Ascending aorta (tissue), 2 donors: ENCODE measurements at regions not wholly inside any gene's neighbourhood (a gene's known extent, or its start where the extent isn't known, plus 50 kb on each side); places are given as distances from the start of the nearest gene placed in this dataset.

Experiments
- DNase-seq, 2 donors: peaks; one replicate each; pipeline ENCODE4 v3.0.0-alpha.2; 2019; ENCODE audit warnings: low spot score in 2 of 2
- H3K27ac ChIP-seq, 2 donors: fragments of 200-600 bp; sonication (generic); one replicate each; pipeline ENCODE4 v1.5.1; 2016 to 2017; ENCODE audit warnings: mild to moderate bottlenecking in 1 of 2
- H3K27me3 ChIP-seq: fragments of 200-600 bp; sonication (generic); one replicate; pipeline ENCODE4 v1.5.1; 2017
- H3K36me3 ChIP-seq, 2 donors: fragments of 200-600 bp; sonication (generic); one replicate each; pipeline ENCODE4 v1.5.1; 2016
- H3K4me1 ChIP-seq, 2 donors: fragments of 200-600 bp; sonication (generic); one replicate each; pipeline ENCODE4 v1.5.1; 2016 to 2017; ENCODE audit warnings: mild to moderate bottlenecking in 1 of 2
- H3K4me3 ChIP-seq, 2 donors: fragments of 200-600 bp; sonication (generic); one replicate each; pipeline ENCODE4 v1.5.1; 2016 to 2017; ENCODE audit warnings: mild to moderate bottlenecking in 1 of 2
- H3K9me3 ChIP-seq, 2 donors: fragments of 200-600 bp; sonication (generic); one replicate each; pipeline ENCODE4 v1.5.1; 2016
- intact Hi-C: fragments of 100-400 bp; cut with DNase I; formaldehyde crosslinking; loops from one replicate; pipeline ENCODE4 v1.15.1; 2023
- TF ChIP-seq, protein P1 (sequence below), 3 experiments: fragments of 200-600 bp in 2 of 3; fragments of 450-650 bp in 1 of 3; sonication (generic) in 2 of 3; IDR thresholded peaks; one replicate each; pipeline ENCODE4 v1.5.1; 2016 to 2019; ENCODE audit warnings: antibody characterized with exemption in 3 of 3, mild to moderate bottlenecking in 1 of 3, moderate library complexity in 1 of 3

DNA sequence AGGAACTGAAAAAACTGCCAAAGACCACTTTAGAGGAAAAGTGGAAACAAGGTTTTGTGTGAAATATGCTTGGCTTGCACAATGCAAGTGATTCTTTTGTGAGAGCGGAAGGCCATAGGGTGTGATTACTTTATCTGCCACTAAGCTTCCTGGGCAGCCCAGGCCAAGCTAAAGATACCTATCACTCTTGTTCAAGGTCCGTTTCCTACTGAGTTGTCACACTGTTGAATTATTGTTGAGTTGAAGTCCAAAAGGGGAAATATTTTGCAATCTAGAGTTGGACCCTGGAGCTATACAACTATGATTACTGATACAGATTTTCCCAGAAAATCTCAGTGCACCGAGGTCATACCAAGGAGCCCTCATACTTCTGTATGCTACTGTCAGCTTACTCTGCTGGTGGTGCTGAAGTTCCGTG, 72.7 kb upstream of the CTAGE1 start:
- no peak for DNase-seq
- Histone ChIP-seq H3K36me3 (no peaks in the 10 kb centered on the region), H3K4me1 (peaks cover 5 to 23% of the 10 kb centered on the region in 2 donors), H3K27me3 (no peaks in the 10 kb centered on the region), H3K4me3 (no peak overlapping the region), H3K27ac (no peak overlapping the region), H3K9me3 (no peaks in the 10 kb centered on the region)
- intact Hi-C loops = loop anchor here (5.0 kb wide), 1 partner anchor 67 kb away; no protein-coding TSS in a partner anchor
- TF ChIP-seq, protein P1, sequence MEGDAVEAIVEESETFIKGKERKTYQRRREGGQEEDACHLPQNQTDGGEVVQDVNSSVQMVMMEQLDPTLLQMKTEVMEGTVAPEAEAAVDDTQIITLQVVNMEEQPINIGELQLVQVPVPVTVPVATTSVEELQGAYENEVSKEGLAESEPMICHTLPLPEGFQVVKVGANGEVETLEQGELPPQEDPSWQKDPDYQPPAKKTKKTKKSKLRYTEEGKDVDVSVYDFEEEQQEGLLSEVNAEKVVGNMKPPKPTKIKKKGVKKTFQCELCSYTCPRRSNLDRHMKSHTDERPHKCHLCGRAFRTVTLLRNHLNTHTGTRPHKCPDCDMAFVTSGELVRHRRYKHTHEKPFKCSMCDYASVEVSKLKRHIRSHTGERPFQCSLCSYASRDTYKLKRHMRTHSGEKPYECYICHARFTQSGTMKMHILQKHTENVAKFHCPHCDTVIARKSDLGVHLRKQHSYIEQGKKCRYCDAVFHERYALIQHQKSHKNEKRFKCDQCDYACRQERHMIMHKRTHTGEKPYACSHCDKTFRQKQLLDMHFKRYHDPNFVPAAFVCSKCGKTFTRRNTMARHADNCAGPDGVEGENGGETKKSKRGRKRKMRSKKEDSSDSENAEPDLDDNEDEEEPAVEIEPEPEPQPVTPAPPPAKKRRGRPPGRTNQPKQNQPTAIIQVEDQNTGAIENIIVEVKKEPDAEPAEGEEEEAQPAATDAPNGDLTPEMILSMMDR (IDR thresholded peaks at IDR 0.05) = no peak

DNA sequence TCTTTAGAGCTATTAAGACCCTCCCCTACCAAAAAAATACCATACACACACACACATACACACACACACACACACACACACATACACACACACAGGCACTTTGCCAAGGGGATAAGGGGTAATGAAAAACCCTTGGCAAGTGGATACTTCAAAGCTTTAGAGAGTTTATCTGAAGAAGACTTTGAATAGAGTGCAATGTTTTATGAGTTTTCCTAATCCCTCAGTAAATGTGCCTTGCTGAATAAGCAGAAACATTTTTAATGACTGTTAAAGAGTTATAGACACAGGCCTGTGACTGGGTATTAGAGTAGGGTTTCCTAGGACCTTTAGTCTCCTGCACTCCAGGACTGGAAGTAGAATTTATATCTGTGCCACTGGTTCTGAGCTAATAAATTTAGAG, 75.5 kb upstream of the CTAGE1 start:
- H3K27me3 ChIP-seq = no peaks in the 10 kb centered on the region

DNA sequence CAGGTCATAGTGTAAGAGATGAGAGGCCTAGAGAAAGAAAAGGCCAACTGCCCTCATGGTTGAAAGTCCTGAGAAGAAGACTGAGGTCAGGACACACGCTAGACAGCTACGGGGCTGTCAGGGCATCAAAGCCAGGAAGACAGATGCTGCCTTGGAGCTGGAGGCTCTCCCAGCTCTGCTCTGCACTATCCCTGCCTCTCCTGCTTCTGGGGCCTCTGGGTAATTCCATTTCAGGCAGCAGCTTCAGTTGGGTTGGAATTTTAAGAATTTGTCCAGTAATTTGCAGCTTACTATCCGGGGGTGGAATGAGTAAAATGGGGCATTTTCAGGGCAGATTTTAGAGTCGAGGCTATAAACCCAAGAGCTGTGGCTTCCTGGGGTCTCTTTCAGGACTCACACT, 76.2 kb upstream of the CTAGE1 start:
- Histone ChIP-seq H3K4me1 (peaks cover 5 to 16% of the 10 kb centered on the region in 2 donors), H3K9me3 (no peaks in the 10 kb centered on the region), H3K4me3 (no peak overlapping the region), H3K27ac (peak overlapping the region; percentile 73 to 75), H3K27me3 (no peaks in the 10 kb centered on the region), H3K36me3 (no peaks in the 10 kb centered on the region)
- intact Hi-C loops = loop anchor here (2.0 to 5.0 kb wide), 2 partner anchors 25 to 63 kb away; no protein-coding TSS in a partner anchor
- DNase-seq = no peak
- TF ChIP-seq, protein P1 (IDR thresholded peaks at IDR 0.05) = no peak

More for the DNA sequence above, 75.5 kb upstream of the CTAGE1 start:
- TF ChIP-seq, protein P1 (IDR thresholded peaks at IDR 0.05) = no peak
- intact Hi-C loops = loop anchor here (5.0 kb wide), 1 partner anchor 64 kb away; no protein-coding TSS in a partner anchor
- no peak for DNase-seq
- peaks cover 5 to 21% of the 10 kb centered on the region in 2 donors for H3K4me1 ChIP-seq
- peak overlapping the region; percentile 73 to 75 for H3K27ac ChIP-seq
- H3K9me3 ChIP-seq = no peaks in the 10 kb centered on the region
- H3K4me3 ChIP-seq = no peak overlapping the region
- H3K36me3 ChIP-seq = no peaks in the 10 kb centered on the region

DNA sequence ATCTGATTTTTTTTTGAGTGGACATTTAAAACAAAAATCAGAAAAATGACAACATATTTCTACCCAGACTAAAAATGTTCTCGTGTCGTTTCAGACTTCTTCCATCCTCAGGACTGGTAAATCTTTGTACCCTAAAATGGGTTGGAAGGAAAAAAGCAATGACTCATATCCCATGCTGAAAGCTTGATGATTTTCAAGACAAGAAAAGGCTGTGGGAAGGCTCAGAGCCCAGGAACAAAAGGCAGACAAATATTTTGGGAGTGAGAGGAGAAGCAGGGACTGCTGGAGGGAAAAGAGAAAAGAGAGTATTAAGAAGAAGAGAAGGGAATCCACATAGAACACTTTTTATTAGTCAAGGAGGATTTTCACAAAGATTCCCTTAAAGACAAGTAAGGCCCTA, 77.1 kb upstream of the CTAGE1 start:
- no peak overlapping the region for H3K4me3 ChIP-seq
- H3K27ac ChIP-seq = peak overlapping the region; percentile 73 to 75
- no peaks in the 10 kb centered on the region for H3K27me3 ChIP-seq
- H3K9me3 ChIP-seq = no peaks in the 10 kb centered on the region
- peak in 1 of 2 donors; percentile 66 for DNase-seq
- H3K4me1 ChIP-seq = peaks cover 5 to 13% of the 10 kb centered on the region in 2 donors
- intact Hi-C loops = loop anchor here (2.0 to 5.0 kb wide), 2 partner anchors 26 to 63 kb away; no protein-coding TSS in a partner anchor
- TF ChIP-seq, protein P1 (IDR thresholded peaks at IDR 0.05) = no peak
- H3K36me3 ChIP-seq = no peaks in the 10 kb centered on the region

DNA sequence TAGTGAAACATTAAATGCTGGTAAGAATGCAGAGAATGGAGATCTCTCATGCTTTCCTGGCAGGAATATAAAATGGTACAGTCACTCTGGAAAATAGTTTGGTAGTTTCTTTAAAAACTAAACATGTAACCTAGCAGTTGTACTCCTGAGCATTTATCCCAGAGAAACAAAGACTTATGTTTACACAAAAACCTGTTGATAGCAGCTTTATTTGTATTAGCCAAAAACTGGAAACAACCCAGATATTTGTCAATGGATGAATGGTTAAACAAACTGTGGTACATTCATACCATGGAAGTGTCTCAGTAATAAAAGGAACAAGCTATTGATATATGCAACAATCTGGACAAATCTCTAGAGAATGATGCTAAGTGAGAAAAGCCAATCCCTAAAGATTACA, 81.7 kb upstream of the CTAGE1 start:
- Histone ChIP-seq H3K9me3 (no peaks in the 10 kb centered on the region), H3K27me3 (no peaks in the 10 kb centered on the region), H3K27ac (no peak overlapping the region), H3K36me3 (no peaks in the 10 kb centered on the region), H3K4me3 (no peak overlapping the region), H3K4me1 (peaks cover 5% of the 10 kb centered on the region in 2 donors)
- intact Hi-C loops = no loop called here
- DNase-seq = no peak
- TF ChIP-seq, protein P1 (IDR thresholded peaks at IDR 0.05) = no peak

DNA sequence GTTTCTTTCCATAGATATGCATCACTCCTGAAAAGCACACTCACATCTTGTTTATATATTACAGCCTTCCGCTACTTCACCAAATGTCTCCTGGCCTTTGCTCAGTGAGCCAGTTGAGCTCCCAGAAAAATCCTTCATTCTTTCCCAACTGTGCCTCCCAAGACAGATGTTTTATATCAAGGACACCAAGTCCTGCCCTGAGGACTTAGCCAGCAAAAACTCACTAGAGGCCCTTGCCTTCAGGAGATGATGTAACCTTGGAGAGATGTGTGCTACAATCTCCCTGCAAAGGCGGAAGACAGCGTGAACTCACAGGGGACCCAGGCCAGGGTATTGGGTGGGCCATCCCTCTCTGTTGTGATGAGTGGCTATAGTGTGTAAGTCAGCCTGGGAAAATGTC, 86.1 kb upstream of the CTAGE1 start:
- H3K9me3 ChIP-seq = no peaks in the 10 kb centered on the region
- no peak overlapping the region for H3K4me3 ChIP-seq
- H3K4me1 ChIP-seq = no peaks in the 10 kb centered on the region
- intact Hi-C loops = no loop called here
- H3K27me3 ChIP-seq = no peaks in the 10 kb centered on the region
- TF ChIP-seq, protein P1 (IDR thresholded peaks at IDR 0.05) = no peak
- DNase-seq = no peak
- peak overlapping the region in 1 of 2 donors; percentile 40 for H3K27ac ChIP-seq
- H3K36me3 ChIP-seq = no peaks in the 10 kb centered on the region
